C4-2B (cell line): ENCODE measurements at regions not wholly inside any gene's neighbourhood (a gene's known extent, or its start where the extent isn't known, plus 50 kb on each side); places are given as distances from the start of the nearest gene placed in this dataset.

Experiments
- ZFX ChIP-seq: fragments of 450-650 bp; IDR thresholded peaks from 2 replicates; pipeline ENCODE4 v1.6.1; 2017
- TF ChIP-seq, protein P1 (sequence below): fragments of 450-650 bp; conservative IDR thresholded peaks from 2 replicates; pipeline ENCODE4 v1.5.1; 2017; ENCODE audit warnings: mild to moderate bottlenecking

DNA sequence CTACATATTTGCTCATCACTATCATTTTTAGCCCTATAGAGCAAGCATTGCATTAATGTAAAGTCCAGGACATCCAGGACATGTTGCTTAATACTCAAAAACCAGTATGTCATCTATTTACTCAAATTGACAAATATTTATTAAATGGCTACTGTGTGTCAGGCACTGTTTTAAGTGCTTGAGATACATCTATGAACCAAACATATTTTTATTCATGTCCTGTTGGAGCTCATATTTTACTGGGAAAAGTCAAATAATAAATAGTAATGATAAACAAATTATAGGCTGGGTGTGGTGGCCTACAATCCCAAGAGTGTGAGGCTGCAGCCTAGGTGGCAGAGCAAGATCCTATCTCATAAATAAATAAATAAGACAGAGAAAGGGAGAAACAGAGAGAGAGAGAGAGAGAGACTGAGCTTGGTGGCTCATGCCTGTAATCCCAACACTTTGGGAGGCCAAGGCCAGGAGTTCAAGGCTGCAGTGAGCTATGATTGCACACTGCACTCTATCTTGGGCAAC is 227.9 kb downstream of the GJA1 start:
- TF ChIP-seq, protein P1, sequence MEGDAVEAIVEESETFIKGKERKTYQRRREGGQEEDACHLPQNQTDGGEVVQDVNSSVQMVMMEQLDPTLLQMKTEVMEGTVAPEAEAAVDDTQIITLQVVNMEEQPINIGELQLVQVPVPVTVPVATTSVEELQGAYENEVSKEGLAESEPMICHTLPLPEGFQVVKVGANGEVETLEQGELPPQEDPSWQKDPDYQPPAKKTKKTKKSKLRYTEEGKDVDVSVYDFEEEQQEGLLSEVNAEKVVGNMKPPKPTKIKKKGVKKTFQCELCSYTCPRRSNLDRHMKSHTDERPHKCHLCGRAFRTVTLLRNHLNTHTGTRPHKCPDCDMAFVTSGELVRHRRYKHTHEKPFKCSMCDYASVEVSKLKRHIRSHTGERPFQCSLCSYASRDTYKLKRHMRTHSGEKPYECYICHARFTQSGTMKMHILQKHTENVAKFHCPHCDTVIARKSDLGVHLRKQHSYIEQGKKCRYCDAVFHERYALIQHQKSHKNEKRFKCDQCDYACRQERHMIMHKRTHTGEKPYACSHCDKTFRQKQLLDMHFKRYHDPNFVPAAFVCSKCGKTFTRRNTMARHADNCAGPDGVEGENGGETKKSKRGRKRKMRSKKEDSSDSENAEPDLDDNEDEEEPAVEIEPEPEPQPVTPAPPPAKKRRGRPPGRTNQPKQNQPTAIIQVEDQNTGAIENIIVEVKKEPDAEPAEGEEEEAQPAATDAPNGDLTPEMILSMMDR = no peak
- no peak for TF ChIP-seq ZFX
